DMS114 treated with DMSO at 0.1 percent for 48 hours (cell line): ENCODE measurements at regions not wholly inside any gene's neighbourhood (a gene's known extent, or its start where the extent isn't known, plus 50 kb on each side); places are given as distances from the start of the nearest gene placed in this dataset.
"Not testable (repeated sequence)": the region's sequence is repeated elsewhere in the genome, so short reads cannot be mapped to it uniquely, and the experiment has no call there.

Experiments
- DNase-seq: peaks from one replicate; lab custom pipeline; 2025; ENCODE audit not compliant: unreplicated experiment; lab: John Stamatoyannopoulos, UW

- DNase-seq, result no peak
These were observed 236.5 kb downstream of the GLUD2 start for GRCh38 chrX:121283921-121284320.

GRCh38 chrX:121298499-121298898 lies 251.1 kb downstream of the GLUD2 start:
- DNase-seq, result no peak

GRCh38 chrX:121301356-121301755 lies 253.9 kb downstream of the GLUD2 start:
- DNase-seq, result no peak

- no peak for DNase-seq
These were observed 254.4 kb downstream of the GLUD2 start for GRCh38 chrX:121301822-121302221.

GRCh38 chrX:121307449-121307848 lies 260.0 kb downstream of the GLUD2 start:
- no peak for DNase-seq

- DNase-seq, result peak; percentile 25
These were observed 260.9 kb downstream of the GLUD2 start for GRCh38 chrX:121308276-121308805.

GRCh38 chrX:121310820-121311219 lies 263.4 kb downstream of the GLUD2 start:
- DNase-seq, result no peak

GRCh38 chrX:121320441-121320840 lies 273.0 kb downstream of the GLUD2 start:
- DNase-seq, result no peak

GRCh38 chrX:121322159-121322558 lies 274.7 kb downstream of the GLUD2 start:
- DNase-seq, result no peak

- no peak for DNase-seq
These were observed 275.9 kb downstream of the GLUD2 start for GRCh38 chrX:121323337-121323736.

- DNase-seq, result no peak
These were observed 286.5 kb downstream of the GLUD2 start for GRCh38 chrX:121333942-121334341.

GRCh38 chrX:121336831-121337421 lies 289.5 kb downstream of the GLUD2 start:
- DNase-seq, result no peak

GRCh38 chrX:121337816-121338215 lies 290.4 kb downstream of the GLUD2 start:
- DNase-seq, result no peak

- DNase-seq, result no peak
These were observed 301.9 kb downstream of the GLUD2 start for GRCh38 chrX:121349263-121349662.

- peak; percentile 10 for DNase-seq
These were observed 308.9 kb downstream of the GLUD2 start for GRCh38 chrX:121356139-121356849.

- DNase-seq, result no peak
These were observed 309.4 kb downstream of the GLUD2 start for GRCh38 chrX:121356850-121357171.

- DNase-seq, result no peak
These were observed 312.9 kb downstream of the GLUD2 start for GRCh38 chrX:121360280-121360679.

- DNase-seq, result no peak
These were observed 318.3 kb downstream of the GLUD2 start for GRCh38 chrX:121365572-121366161.

- DNase-seq, result no peak
These were observed 327.1 kb downstream of the GLUD2 start for GRCh38 chrX:121374471-121374870.

- not testable (repeated sequence) for DNase-seq
These were observed 334.5 kb downstream of the GLUD2 start for GRCh38 chrX:121381915-121382314.

GRCh38 chrX:121389976-121390714 lies 342.7 kb downstream of the GLUD2 start:
- no peak for DNase-seq

- no peak for DNase-seq
These were observed 358.4 kb downstream of the GLUD2 start for GRCh38 chrX:121405826-121406225.
